ENCODE measurements at regions not wholly inside any gene's neighbourhood (a gene's known extent, or its start where the extent isn't known, plus 50 kb on each side); places are given as distances from the start of the nearest gene placed in this dataset.

- intact Hi-C loops (cut with DNase I), result no loop called here
- Histone ChIP-seq H3K27ac (no peak overlapping the region), H3K36me3 (no peaks in the 10 kb centered on the region), H3K9me3 (no peaks in the 10 kb centered on the region), H3K4me3 (no peak overlapping the region), H3K27me3 (no peaks in the 10 kb centered on the region), H3K4me1 (peaks cover 0 to 3% (median 0%) of the 10 kb centered on the region in 4 donors)
- no peak for DNase-seq
- TF ChIP-seq POLR2AphosphoS5 (IDR thresholded peaks at IDR 0.05) (no peak), CTCF (IDR thresholded peaks at IDR 0.05) (no peak), POLR2A (IDR thresholded peaks at IDR 0.05) (no peak), EP300 (IDR thresholded peaks at IDR 0.05) (no peak)
- WGBS, 2 donors, result 66 to 88% methylated on average over 1 of the region's 1 CpG
Measured at GRCh38 chr1:101154547-101154946, 82.3 kb upstream of the S1PR1 start.

- Histone ChIP-seq H3K4me3 (no peak overlapping the region), H3K27me3 (no peaks in the 10 kb centered on the region), H3K36me3 (no peaks in the 10 kb centered on the region), H3K4me1 (peaks cover 0 to 12% (median 2%) of the 10 kb centered on the region in 4 donors), H3K27ac (no peak overlapping the region), H3K9me3 (no peaks in the 10 kb centered on the region)
- DNase-seq, result no peak
- TF ChIP-seq POLR2AphosphoS5 (IDR thresholded peaks at IDR 0.05) (no peak), POLR2A (IDR thresholded peaks at IDR 0.05) (no peak), EP300 (IDR thresholded peaks at IDR 0.05) (no peak), CTCF (IDR thresholded peaks at IDR 0.05) (no peak)
- intact Hi-C loops (cut with DNase I), result no loop called here
- WGBS, 2 donors, result 82 to 86% methylated on average over 2 of the region's 2 CpGs
Measured at GRCh38 chr1:101153692-101154091, 83.1 kb upstream of the S1PR1 start.

GRCh38 chr1:101152633-101153032 is 84.2 kb upstream of the S1PR1 start:
- Histone ChIP-seq H3K27ac (no peak overlapping the region), H3K27me3 (no peaks in the 10 kb centered on the region), H3K9me3 (no peaks in the 10 kb centered on the region), H3K36me3 (no peaks in the 10 kb centered on the region), H3K4me3 (no peak overlapping the region), H3K4me1 (peaks cover 0 to 15% (median 2%) of the 10 kb centered on the region in 4 donors)
- no peak for TF ChIP-seq EP300 (IDR thresholded peaks at IDR 0.05)
- no peak for TF ChIP-seq POLR2AphosphoS5 (IDR thresholded peaks at IDR 0.05)
- no peak for TF ChIP-seq CTCF (IDR thresholded peaks at IDR 0.05)
- no peak for TF ChIP-seq POLR2A (IDR thresholded peaks at IDR 0.05)
- WGBS, 2 donors, result 67 to 84% methylated on average over 4 of the region's 4 CpGs
- intact Hi-C loops (cut with DNase I), result no loop called here
- no peak for DNase-seq

GRCh38 chr1:101151286-101151685 is 85.5 kb upstream of the S1PR1 start:
- no peak for TF ChIP-seq EP300 (IDR thresholded peaks at IDR 0.05)
- TF ChIP-seq POLR2A (IDR thresholded peaks at IDR 0.05), result no peak
- no peak for TF ChIP-seq POLR2AphosphoS5 (IDR thresholded peaks at IDR 0.05)
- H3K4me1 ChIP-seq, result peaks cover 0 to 15% (median 2%) of the 10 kb centered on the region in 4 donors
- no peak for DNase-seq
- H3K27me3 ChIP-seq, result no peaks in the 10 kb centered on the region
- H3K27ac ChIP-seq, result no peak overlapping the region
- H3K36me3 ChIP-seq, result no peaks in the 10 kb centered on the region
- no peaks in the 10 kb centered on the region for H3K9me3 ChIP-seq
- 80 to 85% methylated on average over 2 of the region's 2 CpGs for WGBS, 2 donors
- no peak overlapping the region for H3K4me3 ChIP-seq
- intact Hi-C loops (cut with DNase I), result no loop called here

GRCh38 chr1:101150670-101151069 is 86.1 kb upstream of the S1PR1 start:
- H3K36me3 ChIP-seq, result no peaks in the 10 kb centered on the region
- TF ChIP-seq CTCF (IDR thresholded peaks at IDR 0.05) (no peak), POLR2AphosphoS5 (IDR thresholded peaks at IDR 0.05) (no peak), EP300 (IDR thresholded peaks at IDR 0.05) (no peak), POLR2A (IDR thresholded peaks at IDR 0.05) (no peak)
- no peaks in the 10 kb centered on the region for H3K27me3 ChIP-seq
- 32 to 71% methylated on average over 5 of the region's 5 CpGs for WGBS, 2 donors
- intact Hi-C loops (cut with DNase I), result no loop called here
- peak overlapping the region in 1 of 4 donors; percentile 33 for H3K27ac ChIP-seq
- H3K4me3 ChIP-seq, result no peak overlapping the region
- H3K4me1 ChIP-seq, result peaks cover 0 to 15% (median 2%) of the 10 kb centered on the region in 4 donors
- H3K9me3 ChIP-seq, result no peaks in the 10 kb centered on the region
- no peak for DNase-seq

All from sigmoid colon (tissue), 6 donors.